HL-60 (cell line): ENCODE measurements at regions not wholly inside any gene's neighbourhood (a gene's known extent, or its start where the extent isn't known, plus 50 kb on each side); places are given as distances from the start of the nearest gene placed in this dataset.

Source experiments
- DNase-seq, 2 experiments: peaks; one replicate each; pipeline ENCODE4 v3.0.0-alpha.2; 2010 to 2020; ENCODE audit warnings: low read depth in 1 of 2, low spot score in 1 of 2
- H3K27ac ChIP-seq: fragments of 250-450 bp; sonication (Bioruptor Pico); replicated peaks from 2 replicates; pipeline ENCODE4 v1.5.1; 2020; ENCODE audit warnings: mild to moderate bottlenecking, moderate library complexity
- H3K27me3 ChIP-seq: fragments of 250-450 bp; sonication (Bioruptor Pico); 2 replicates; pipeline ENCODE4 v1.5.1; 2021; ENCODE audit warnings: mild to moderate bottlenecking, moderate library complexity; ENCODE audit not compliant: insufficient read depth, poor library complexity, severe bottlenecking
- H3K4me3 ChIP-seq: replicated peaks from 2 replicates; pipeline ENCODE4 v1.5.1; 2011; ENCODE audit warnings: mild to moderate bottlenecking, control low read depth, low read length; ENCODE audit not compliant: insufficient read depth
- CTCF ChIP-seq: IDR thresholded peaks from one replicate; pipeline ENCODE4 v1.5.1; 2011; ENCODE audit warnings: low read length, control low read depth, inconsistent platforms; ENCODE audit not compliant: insufficient read depth
- GABPA ChIP-seq: IDR thresholded peaks from 2 replicates; pipeline ENCODE4 v1.6.1; 2012; ENCODE audit warnings: low read depth
- POLR2AphosphoS5 ChIP-seq: IDR thresholded peaks from 2 replicates; pipeline ENCODE4 v1.6.1; 2012; ENCODE audit warnings: low read depth
- REST ChIP-seq: IDR thresholded peaks from 2 replicates; pipeline ENCODE4 v1.6.1; 2012; ENCODE audit warnings: low read depth; ENCODE audit not compliant: insufficient replicate concordance
- SPI1 ChIP-seq: IDR thresholded peaks from 2 replicates; pipeline ENCODE4 v1.6.1; 2012; ENCODE audit warnings: low read depth, mild to moderate bottlenecking, borderline replicate concordance

- H3K27me3 ChIP-seq, result no peaks in the 10 kb centered on the region
Measured at GRCh38 chr21:33991133-33991532, 75.5 kb upstream of the ATP5PO start.

GRCh38 chr21:33989440-33989839, 73.8 kb upstream of the ATP5PO start:
- no peaks in the 10 kb centered on the region for H3K27me3 ChIP-seq
- H3K4me3 ChIP-seq, result no peak overlapping the region
- TF ChIP-seq GABPA (no peak), REST (no peak), SPI1 (no peak)
- no peak overlapping the region for H3K27ac ChIP-seq
- DNase-seq, result no peak

More at GRCh38 chr21:33991133-33991532, 75.5 kb upstream of the ATP5PO start:
- TF ChIP-seq CTCF (no peak), REST (no peak), POLR2AphosphoS5 (no peak), SPI1 (no peak), GABPA (no peak)
- Histone ChIP-seq H3K27ac (no peak overlapping the region), H3K4me3 (no peak overlapping the region)
- DNase-seq, result no peak

GRCh38 chr21:33988237-33989017, 72.8 kb upstream of the ATP5PO start:
- no peaks in the 10 kb centered on the region for H3K27me3 ChIP-seq
- no peak overlapping the region for H3K4me3 ChIP-seq
- no peak for DNase-seq
- no peak overlapping the region for H3K27ac ChIP-seq
- TF ChIP-seq REST (no peak), CTCF (no peak), GABPA (no peak), POLR2AphosphoS5 (no peak), SPI1 (no peak)
